HEK293 (cell line): ENCODE measurements at regions not wholly inside any gene's neighbourhood (a gene's known extent, or its start where the extent isn't known, plus 50 kb on each side); places are given as distances from the start of the nearest gene placed in this dataset.

Experiments
- CTCF ChIA-PET: fragments of 350-600 bp; formaldehyde crosslinking; extraction: SDS; loops from one replicate; lab custom pipeline; 2021; ENCODE audit warnings: antibody characterized with exemption; lab: Yijun Ruan, JAX
- POLR2A ChIA-PET: fragments of 300-600 bp; formaldehyde crosslinking; extraction: SDS; loops from one replicate; lab custom pipeline; 2020; ENCODE audit warnings: antibody characterized with exemption, inconsistent platforms; lab: Yijun Ruan, JAX
- H3K27ac ChIP-seq: fragments of 200-500 bp; sonication (Bioruptor generic); 2 replicates; pipeline ENCODE4 v1.5.1; 2014; ENCODE audit warnings: low read depth, low read length, control low read depth, inconsistent platforms; ENCODE audit errors: extremely low read depth
- H3K36me3 ChIP-seq, 2 experiments: fragments of 200-500 bp in 1 of 2; sonication (Bioruptor generic) in 1 of 2; 1 replicate in 1 of 2; 2 replicates in 1 of 2; pipeline ENCODE4 v1.5.1; 2014 to 2017; ENCODE audit warnings: inconsistent platforms in 2 of 2, low read length in 2 of 2; ENCODE audit not compliant: control insufficient read depth in 2 of 2, insufficient read depth in 1 of 2
- H3K4me1 ChIP-seq: fragments of 200-500 bp; sonication (Bioruptor generic); 2 replicates; pipeline ENCODE4 v1.5.1; 2014; ENCODE audit warnings: mild to moderate bottlenecking, low read length, inconsistent platforms; ENCODE audit not compliant: control insufficient read depth, insufficient read depth
- H3K4me3 ChIP-seq: 2 replicates; pipeline ENCODE4 v1.5.1; 2011; ENCODE audit warnings: low read depth, mild to moderate bottlenecking, control low read depth, low read length, moderate library complexity
- H3K9me3 ChIP-seq: fragments of 200-500 bp; sonication (Bioruptor generic); 2 replicates; pipeline ENCODE4 v1.5.1; 2014; ENCODE audit warnings: low read depth, low read length, inconsistent platforms; ENCODE audit not compliant: control insufficient read depth, insufficient read depth
- HOXC10 ChIP-seq: sonication (generic); formaldehyde crosslinking; IDR thresholded peaks from 2 replicates; pipeline ENCODE4 v1.8.1; 2023; ENCODE audit warnings: mild to moderate bottlenecking, missing genetic modification reagents
- OSR2 ChIP-seq: fragments of 450-650 bp; formaldehyde crosslinking; IDR thresholded peaks from 2 replicates; pipeline ENCODE4 v1.5.1; 2016; ENCODE audit warnings: missing biosample characterization, missing genetic modification characterization
- TRIM28 ChIP-seq: IDR thresholded peaks from 2 replicates; pipeline ENCODE4 v1.6.1; 2011; ENCODE audit warnings: low read length, control low read depth, borderline replicate concordance
- ZBTB20 ChIP-seq: fragments of 450-650 bp; formaldehyde crosslinking; IDR thresholded peaks from 2 replicates; pipeline ENCODE4 v1.5.1; 2016; ENCODE audit warnings: missing biosample characterization, missing genetic modification characterization
- ZBTB6 ChIP-seq: fragments of 450-650 bp; formaldehyde crosslinking; IDR thresholded peaks from 2 replicates; pipeline ENCODE4 v1.5.1; 2017; ENCODE audit warnings: missing biosample characterization, missing genetic modification characterization
- ZFP37 ChIP-seq: fragments of 450-650 bp; formaldehyde crosslinking; IDR thresholded peaks from 2 replicates; pipeline ENCODE4 v1.5.1; 2016; ENCODE audit warnings: missing biosample characterization, missing genetic modification characterization
- ZNF114 ChIP-seq: fragments of 450-650 bp; formaldehyde crosslinking; IDR thresholded peaks from 2 replicates; pipeline ENCODE4 v1.5.0; 2017; ENCODE audit warnings: missing biosample characterization, missing genetic modification characterization
- ZNF132 ChIP-seq: fragments of 450-650 bp; formaldehyde crosslinking; IDR thresholded peaks from 2 replicates; pipeline ENCODE4 v1.5.1; 2017; ENCODE audit warnings: missing biosample characterization, missing genetic modification characterization, borderline replicate concordance
- ZNF133 ChIP-seq: fragments of 450-650 bp; formaldehyde crosslinking; IDR thresholded peaks from 2 replicates; pipeline ENCODE4 v1.5.1; 2016; ENCODE audit warnings: missing biosample characterization, missing genetic modification characterization
- ZNF148 ChIP-seq: fragments of 450-650 bp; formaldehyde crosslinking; IDR thresholded peaks from 2 replicates; pipeline ENCODE4 v1.5.0; 2017; ENCODE audit warnings: missing biosample characterization, missing genetic modification characterization, borderline replicate concordance
- ZNF169 ChIP-seq: fragments of 450-650 bp; formaldehyde crosslinking; IDR thresholded peaks from 2 replicates; pipeline ENCODE4 v1.5.1; 2016; ENCODE audit warnings: missing biosample characterization, missing genetic modification characterization
- ZNF19 ChIP-seq: fragments of 450-650 bp; formaldehyde crosslinking; IDR thresholded peaks from 2 replicates; pipeline ENCODE4; 2016; ENCODE audit warnings: missing biosample characterization, missing genetic modification characterization, low read depth
- ZNF2 ChIP-seq: fragments of 450-650 bp; formaldehyde crosslinking; IDR thresholded peaks from 2 replicates; pipeline ENCODE4 v1.5.1; 2016; ENCODE audit warnings: missing biosample characterization, missing genetic modification characterization
- ZNF248 ChIP-seq: fragments of 450-650 bp; formaldehyde crosslinking; IDR thresholded peaks from 2 replicates; pipeline ENCODE4 v1.5.1; 2017; ENCODE audit warnings: missing biosample characterization, missing genetic modification characterization
- ZNF302 ChIP-seq: fragments of 450-650 bp; formaldehyde crosslinking; IDR thresholded peaks from 2 replicates; pipeline ENCODE4 v1.5.1; 2016; ENCODE audit warnings: missing biosample characterization, missing genetic modification characterization, low read depth
- ZNF324 ChIP-seq: fragments of 450-650 bp; formaldehyde crosslinking; IDR thresholded peaks from 2 replicates; pipeline ENCODE4 v1.5.1; 2016; ENCODE audit warnings: missing biosample characterization, missing genetic modification characterization
- ZNF335 ChIP-seq: fragments of 450-650 bp; formaldehyde crosslinking; conservative IDR thresholded peaks from 2 replicates; pipeline ENCODE4 v1.5.1; 2016; ENCODE audit warnings: missing biosample characterization, missing genetic modification characterization
- ZNF341 ChIP-seq: fragments of 450-650 bp; formaldehyde crosslinking; IDR thresholded peaks from 2 replicates; pipeline ENCODE4; 2016; ENCODE audit warnings: low read depth, missing biosample characterization, missing genetic modification characterization
- ZNF350 ChIP-seq: fragments of 450-650 bp; formaldehyde crosslinking; IDR thresholded peaks from 2 replicates; pipeline ENCODE4 v1.5.0; 2017; ENCODE audit warnings: missing biosample characterization, mild to moderate bottlenecking, missing genetic modification characterization
- ZNF580 ChIP-seq: fragments of 450-650 bp; formaldehyde crosslinking; IDR thresholded peaks from 2 replicates; pipeline ENCODE4 v1.5.1; 2016; ENCODE audit warnings: missing biosample characterization, missing genetic modification characterization
- ZNF707 ChIP-seq: fragments of 450-650 bp; formaldehyde crosslinking; IDR thresholded peaks from 2 replicates; pipeline ENCODE4 v1.5.1; 2016; ENCODE audit warnings: missing biosample characterization, missing genetic modification characterization
- ZNF76 ChIP-seq: fragments of 450-650 bp; formaldehyde crosslinking; IDR thresholded peaks from 2 replicates; pipeline ENCODE4; 2016; ENCODE audit warnings: low read depth, missing biosample characterization, missing genetic modification characterization, borderline replicate concordance

GRCh38 chr13:48804821-48805601 lies 151.3 kb downstream of the CYSLTR2 start (continued):
- TF ChIP-seq ZBTB6 = no peak

GRCh38 chr13:48806522-48806921 lies 152.8 kb downstream of the CYSLTR2 start:
- TF ChIP-seq ZNF707 = no peak
- TF ChIP-seq ZBTB20 (tag by site-specific recombination) = peak; percentile 49; the same call in 1 of the 2 replicates
- peak; percentile 72 for TF ChIP-seq ZNF335 (tag by site-specific recombination)
- POLR2A ChIA-PET = no interaction called here
- Histone ChIP-seq H3K4me1 (no peaks in the 10 kb centered on the region), H3K27ac (no peak overlapping the region), H3K4me3 (no peak overlapping the region), H3K36me3 (no peaks in the 10 kb centered on the region), H3K9me3 (no peaks in the 10 kb centered on the region)
- CTCF ChIA-PET = no interaction called here

- Histone ChIP-seq H3K36me3 (no peaks in the 10 kb centered on the region), H3K27ac (no peak overlapping the region), H3K4me3 (no peak overlapping the region), H3K9me3 (no peaks in the 10 kb centered on the region)
- ChIA-PET POLR2A (no interaction called here), CTCF (no interaction called here)
- TF ChIP-seq OSR2 (tag by site-specific recombination) (no peak), ZNF248 (tag by site-specific recombination) (no peak), ZNF341 (tag by site-specific recombination) (no peak), ZNF302 (tag by site-specific recombination) (no peak), ZNF133 (tag by site-specific recombination) (no peak), ZNF76 (no peak), ZNF335 (tag by site-specific recombination) (no peak), ZNF707 (no peak), ZNF132 (no peak), ZNF580 (tag by site-specific recombination) (no peak), ZNF148 (no peak), ZNF2 (no peak), ZNF324 (tag by site-specific recombination) (no peak)
- TF ChIP-seq, all 188 proteins: peak for 0
- H3K4me1 ChIP-seq = no peaks in the 10 kb centered on the region
Measured at GRCh38 chr13:48808683-48809082, 155.0 kb downstream of the CYSLTR2 start.

GRCh38 chr13:48810013-48810412 lies 156.3 kb downstream of the CYSLTR2 start:
- TF ChIP-seq ZNF169 (tag by site-specific recombination) = no peak
- no peak for TF ChIP-seq ZNF114 (tag by site-specific recombination)
- no peak for TF ChIP-seq ZNF132
- TF ChIP-seq ZFP37 = no peak
- TF ChIP-seq HOXC10 = no peak
- no peak for TF ChIP-seq TRIM28
- TF ChIP-seq ZNF350 (tag by site-specific recombination) = no peak
- TF ChIP-seq ZNF19 = no peak
- TF ChIP-seq, all 188 proteins: peak for 0
- CTCF ChIA-PET = no interaction called here
- Histone ChIP-seq H3K9me3 (no peaks in the 10 kb centered on the region), H3K4me1 (no peaks in the 10 kb centered on the region), H3K4me3 (no peak overlapping the region), H3K36me3 (no peaks in the 10 kb centered on the region), H3K27ac (no peak overlapping the region)
- POLR2A ChIA-PET = no interaction called here
